ENCODE measurements at regions not wholly inside any gene's neighbourhood (a gene's known extent, or its start where the extent isn't known, plus 50 kb on each side); places are given as distances from the start of the nearest gene placed in this dataset.

DNA sequence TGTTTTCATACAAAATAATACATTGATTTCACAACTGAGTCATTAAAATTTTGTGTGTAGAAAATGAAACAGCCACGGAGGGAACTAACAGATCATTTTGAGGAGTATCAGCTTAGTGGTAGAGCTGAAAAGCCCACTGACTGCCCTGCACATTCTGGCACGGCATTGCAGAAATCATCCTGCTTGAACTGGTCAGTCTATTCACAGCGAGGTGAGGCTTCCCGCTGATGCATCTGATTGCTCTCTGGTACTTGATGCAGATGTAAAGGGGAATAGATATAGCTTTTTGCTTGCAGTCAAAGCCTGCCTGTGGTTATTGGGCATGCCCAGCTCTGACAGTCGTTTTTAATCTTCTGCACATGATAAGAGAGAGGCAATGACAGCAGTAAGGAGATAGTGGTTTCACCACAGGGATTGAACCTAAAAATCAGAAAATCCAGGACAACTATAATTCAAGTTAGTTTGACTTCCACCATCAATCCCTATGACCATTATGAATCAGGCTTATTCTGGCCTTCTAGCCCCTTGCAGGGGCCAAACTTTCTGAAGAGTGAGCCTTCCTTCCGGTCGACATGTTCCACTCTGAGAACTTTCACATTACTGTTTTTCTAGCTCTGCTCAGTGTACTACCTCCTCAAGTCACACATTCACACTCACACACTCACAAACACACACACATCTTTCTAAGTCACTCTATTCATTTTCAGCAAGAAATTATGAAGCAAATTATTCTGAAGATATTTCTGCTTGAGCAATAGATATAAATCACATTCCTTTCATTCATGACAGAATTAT, 782.8 kb upstream of the NUDT12 start:
- DNase-seq (no peak), ATAC-seq (no peak)
- no peaks in the 10 kb centered on the region for H3K27me3 ChIP-seq
- no peaks in the 10 kb centered on the region for H3K9me3 ChIP-seq
- intact Hi-C loops (cut with DNase I) = no loop called here
- 46 to 56% (median 50%) methylated on average over 7 of the region's 7 CpGs for WGBS, 4 donors
- no peaks in the 10 kb centered on the region for H3K4me1 ChIP-seq
- no peaks in the 10 kb centered on the region for H3K36me3 ChIP-seq
- H3K27ac ChIP-seq = no peak overlapping the region
- TF ChIP-seq, protein P1, sequence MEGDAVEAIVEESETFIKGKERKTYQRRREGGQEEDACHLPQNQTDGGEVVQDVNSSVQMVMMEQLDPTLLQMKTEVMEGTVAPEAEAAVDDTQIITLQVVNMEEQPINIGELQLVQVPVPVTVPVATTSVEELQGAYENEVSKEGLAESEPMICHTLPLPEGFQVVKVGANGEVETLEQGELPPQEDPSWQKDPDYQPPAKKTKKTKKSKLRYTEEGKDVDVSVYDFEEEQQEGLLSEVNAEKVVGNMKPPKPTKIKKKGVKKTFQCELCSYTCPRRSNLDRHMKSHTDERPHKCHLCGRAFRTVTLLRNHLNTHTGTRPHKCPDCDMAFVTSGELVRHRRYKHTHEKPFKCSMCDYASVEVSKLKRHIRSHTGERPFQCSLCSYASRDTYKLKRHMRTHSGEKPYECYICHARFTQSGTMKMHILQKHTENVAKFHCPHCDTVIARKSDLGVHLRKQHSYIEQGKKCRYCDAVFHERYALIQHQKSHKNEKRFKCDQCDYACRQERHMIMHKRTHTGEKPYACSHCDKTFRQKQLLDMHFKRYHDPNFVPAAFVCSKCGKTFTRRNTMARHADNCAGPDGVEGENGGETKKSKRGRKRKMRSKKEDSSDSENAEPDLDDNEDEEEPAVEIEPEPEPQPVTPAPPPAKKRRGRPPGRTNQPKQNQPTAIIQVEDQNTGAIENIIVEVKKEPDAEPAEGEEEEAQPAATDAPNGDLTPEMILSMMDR (IDR thresholded peaks at IDR 0.05) = no peak
- H3K4me3 ChIP-seq = no peak overlapping the region

DNA sequence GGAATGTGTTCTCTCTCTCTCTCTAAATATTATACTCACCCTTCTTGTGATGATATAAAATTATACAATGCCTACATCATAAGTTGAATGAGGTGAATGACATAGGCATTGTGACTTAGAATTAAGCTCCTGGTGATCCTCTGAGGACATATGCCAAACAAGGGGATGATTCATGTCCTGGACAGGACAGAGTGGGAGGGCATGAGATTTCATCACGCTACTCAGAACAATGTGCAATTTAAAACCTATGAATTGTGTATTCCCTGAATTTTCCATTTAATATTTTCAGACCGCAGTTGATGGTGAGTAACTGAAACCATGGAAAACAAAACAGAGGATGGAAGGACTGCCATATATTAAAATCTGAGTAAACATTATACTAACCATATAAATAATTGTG, 782.2 kb upstream of the NUDT12 start:
- ATAC-seq = no peak
- no peaks in the 10 kb centered on the region for H3K9me3 ChIP-seq
- 58 to 68% (median 62%) methylated on average over 2 of the region's 2 CpGs for WGBS, 4 donors

DNA sequence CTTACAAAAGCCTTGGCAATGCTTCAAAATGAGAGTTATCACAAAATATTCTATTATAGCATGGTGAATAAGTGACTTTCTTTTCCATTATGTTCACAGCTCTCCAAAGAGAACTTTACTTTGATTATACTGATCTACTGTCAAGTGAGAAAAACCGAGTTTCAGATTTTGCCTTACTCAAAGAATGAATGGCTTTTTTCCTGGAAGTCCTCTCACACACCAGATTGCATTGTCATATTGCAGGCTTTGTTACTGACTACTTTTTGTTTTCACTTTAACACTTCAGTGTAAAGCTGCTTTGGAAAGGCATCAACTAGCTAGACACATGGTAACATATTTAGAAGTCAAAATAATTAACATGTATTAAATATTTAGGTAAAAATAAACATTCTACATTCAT, 765.2 kb upstream of the NUDT12 start:
- 19 to 38% (median 29%) methylated on average over 1 of the region's 1 CpG for WGBS, 4 donors
- ATAC-seq = no peak
- DNase-seq = no peak
- Histone ChIP-seq H3K9me3 (no peaks in the 10 kb centered on the region), H3K4me3 (no peak overlapping the region), H3K4me1 (no peaks in the 10 kb centered on the region), H3K36me3 (no peaks in the 10 kb centered on the region), H3K27me3 (no peaks in the 10 kb centered on the region), H3K27ac (no peak overlapping the region)
- TF ChIP-seq, protein P1 (IDR thresholded peaks at IDR 0.05) = no peak
- no peak for TF ChIP-seq POLR2A (IDR thresholded peaks at IDR 0.05)
- intact Hi-C loops (cut with DNase I) = no loop called here

More for the DNA sequence above, 782.2 kb upstream of the NUDT12 start:
- no peaks in the 10 kb centered on the region for H3K4me1 ChIP-seq
- TF ChIP-seq, protein P1 (IDR thresholded peaks at IDR 0.05) = no peak
- no peak for TF ChIP-seq POLR2A (IDR thresholded peaks at IDR 0.05)
- H3K4me3 ChIP-seq = no peak overlapping the region
- no peaks in the 10 kb centered on the region for H3K36me3 ChIP-seq
- intact Hi-C loops (cut with DNase I) = no loop called here
- DNase-seq = no peak
- no peaks in the 10 kb centered on the region for H3K27me3 ChIP-seq
- H3K27ac ChIP-seq = no peak overlapping the region

DNA sequence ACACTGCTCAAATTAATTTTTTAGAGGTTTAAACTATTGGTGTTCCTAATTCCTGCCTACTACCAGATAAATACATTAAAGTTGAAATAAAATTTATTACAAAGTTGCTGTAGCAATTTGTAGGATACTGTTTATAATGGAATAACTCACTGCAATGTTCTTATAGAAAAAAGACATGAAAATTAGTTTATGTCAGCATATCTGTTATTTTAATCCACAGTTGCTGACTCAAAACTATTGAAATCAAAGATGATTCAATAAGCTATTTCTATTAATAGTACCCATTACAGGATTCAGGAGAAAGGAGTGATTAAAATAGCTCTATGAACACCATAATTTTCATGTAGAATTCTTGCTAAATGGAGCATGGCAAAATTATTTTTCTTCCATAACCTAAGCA, 764.4 kb upstream of the NUDT12 start:
- ATAC-seq = no peak

More for the DNA sequence above, 764.4 kb upstream of the NUDT12 start:
- intact Hi-C loops (cut with DNase I) = no loop called here
- no peaks in the 10 kb centered on the region for H3K4me1 ChIP-seq
- H3K27me3 ChIP-seq = no peaks in the 10 kb centered on the region
- TF ChIP-seq POLR2A (IDR thresholded peaks at IDR 0.05) = no peak
- TF ChIP-seq, protein P1 (IDR thresholded peaks at IDR 0.05) = no peak
- H3K4me3 ChIP-seq = no peak overlapping the region
- no peaks in the 10 kb centered on the region for H3K9me3 ChIP-seq
- H3K36me3 ChIP-seq = no peaks in the 10 kb centered on the region
- H3K27ac ChIP-seq = no peak overlapping the region
- no peak for DNase-seq
